ENCODE measurements at regions not wholly inside any gene's neighbourhood (a gene's known extent, or its start where the extent isn't known, plus 50 kb on each side); places are given as distances from the start of the nearest gene placed in this dataset.

DNA sequence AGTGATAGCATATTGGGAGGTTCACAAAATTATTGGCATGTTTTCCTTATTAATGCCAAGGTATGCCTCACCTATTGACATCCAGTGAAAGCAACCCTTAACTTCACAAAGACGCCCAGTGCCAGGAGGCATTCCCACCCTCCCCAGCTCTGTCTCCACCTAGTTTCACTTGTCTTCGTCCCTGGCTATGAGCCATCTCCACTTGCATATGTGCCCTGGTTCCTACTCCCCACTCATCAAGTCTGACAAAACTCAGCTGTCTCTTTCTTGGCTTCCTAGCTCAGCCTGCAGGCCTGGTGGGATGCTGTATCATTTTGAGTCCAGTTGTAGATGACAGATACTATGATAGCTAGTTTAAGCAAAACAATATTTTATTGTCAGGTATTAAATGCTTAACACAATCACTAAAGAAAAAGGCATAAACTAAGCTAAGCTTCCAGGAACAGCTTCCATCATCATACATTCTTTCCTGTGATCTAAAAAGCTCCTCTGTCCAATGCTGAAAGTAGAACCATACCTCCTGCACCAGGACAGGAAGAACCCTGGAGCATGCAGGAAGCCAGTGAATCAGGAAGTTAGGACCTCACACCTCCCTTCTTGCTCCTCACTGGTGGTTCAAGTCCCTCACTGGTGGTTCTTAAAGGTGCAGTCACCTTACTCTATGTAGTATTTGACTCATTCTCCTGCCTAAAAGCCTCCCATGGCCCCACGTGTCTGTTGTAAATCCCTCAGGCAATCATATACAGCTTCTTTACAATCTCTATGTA lies 410.3 kb upstream of the RASGEF1B start:
- DNase-seq (ENCODE audit: low read depth in 2 of 2): no peak

DNA sequence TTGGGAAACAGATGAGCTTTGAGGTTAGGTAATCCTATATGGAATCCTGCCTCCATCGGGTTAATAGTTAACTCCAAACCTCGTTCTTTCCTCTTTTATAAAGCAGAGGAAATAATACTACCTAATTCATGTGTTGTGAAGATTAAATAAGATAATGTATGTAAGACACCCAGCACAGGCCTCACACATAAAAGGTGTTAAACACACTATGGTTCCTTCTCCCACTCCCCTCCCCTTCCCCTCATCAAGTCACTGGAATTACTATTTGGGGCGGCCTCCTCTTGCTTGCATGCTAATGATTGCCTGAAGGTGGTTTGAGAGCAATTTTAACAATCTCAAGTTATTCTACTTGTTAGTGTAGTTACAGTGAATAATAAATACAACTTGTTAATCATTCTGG lies 404.4 kb upstream of the RASGEF1B start:
- no peak for DNase-seq (ENCODE audit: low read depth in 2 of 2)

DNA sequence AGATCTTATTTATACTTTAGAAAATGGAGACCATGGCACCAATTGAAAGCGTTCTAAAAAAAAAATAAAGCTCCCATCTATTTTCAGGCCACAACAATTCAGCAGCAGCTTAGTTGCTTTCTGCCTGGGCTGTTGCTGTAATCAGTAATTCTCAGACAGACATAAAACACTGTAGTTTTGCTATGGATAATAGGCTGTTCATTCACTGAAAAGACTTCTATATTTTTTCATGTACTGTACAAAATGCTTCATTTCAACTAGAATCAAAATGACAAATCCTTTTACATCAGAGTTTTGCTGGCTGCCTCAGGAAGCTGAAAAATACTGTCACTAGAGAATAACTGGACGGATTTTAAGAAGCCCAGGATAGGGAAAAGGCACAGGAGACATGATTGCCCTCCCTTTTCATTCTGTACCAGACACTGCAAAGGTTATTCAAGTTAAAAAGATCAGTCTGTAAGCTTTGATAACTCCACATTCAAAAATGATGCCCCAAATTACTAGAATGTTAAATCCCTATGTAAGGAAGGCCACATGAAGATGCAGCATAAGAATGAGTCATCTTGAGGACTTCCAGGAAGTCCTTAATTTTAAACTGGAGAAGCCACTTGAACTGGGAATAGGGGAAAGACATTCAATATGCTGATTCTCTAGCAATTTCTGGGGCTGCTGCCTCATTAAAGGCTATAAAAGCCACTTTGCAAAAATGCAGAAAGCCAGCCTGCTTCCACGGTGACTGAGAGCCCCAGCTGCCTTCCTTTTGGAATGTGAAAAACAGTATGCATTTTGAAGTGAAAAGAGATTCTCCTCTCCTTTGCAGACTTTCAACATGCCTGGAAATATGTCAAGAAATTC lies 403.2 kb upstream of the RASGEF1B start:
- no peak for DNase-seq (ENCODE audit: low read depth in 2 of 2)

DNA sequence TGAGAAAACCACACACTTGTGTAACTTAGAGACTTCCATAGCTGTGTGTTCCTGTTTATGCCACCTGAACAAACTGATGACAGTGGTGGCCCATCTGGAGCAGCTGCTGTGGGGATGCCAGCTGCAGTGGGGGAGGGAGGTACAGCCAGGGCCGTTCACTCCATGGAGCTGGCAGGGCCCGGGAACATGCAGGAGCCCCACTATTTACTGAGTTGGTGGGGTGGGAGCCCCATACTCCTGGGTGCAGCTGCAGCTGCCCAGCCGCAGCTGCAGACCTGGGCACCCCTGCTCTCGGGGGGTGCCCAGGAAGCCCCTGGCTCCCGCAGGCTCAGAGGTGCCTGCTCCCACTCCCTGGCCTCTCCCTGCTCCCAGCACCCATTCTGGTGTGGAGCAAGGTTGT lies 398.6 kb upstream of the RASGEF1B start:
- no peak for DNase-seq (ENCODE audit: low read depth in 2 of 2)

DNA sequence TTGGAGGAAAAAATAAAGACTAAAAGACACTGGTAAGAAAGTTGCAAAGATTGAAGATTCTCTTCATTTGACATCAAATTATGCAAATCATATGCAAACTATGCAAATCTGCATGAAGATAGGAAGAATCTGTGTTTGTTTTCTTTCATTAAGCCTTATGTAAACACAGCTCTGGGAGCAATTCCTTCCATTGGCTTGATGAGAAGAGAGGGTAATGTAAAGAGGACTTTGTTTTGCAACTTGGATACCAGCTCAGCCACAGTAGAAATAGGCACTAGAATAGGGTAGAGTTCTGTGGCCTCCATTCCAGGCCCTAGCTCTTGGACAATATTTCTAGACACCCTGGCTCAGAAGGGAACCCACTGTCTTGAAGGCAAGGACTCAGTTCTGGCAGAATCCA lies 388.4 kb upstream of the RASGEF1B start:
- no peak for DNase-seq (ENCODE audit: low read depth in 2 of 2)

DNA sequence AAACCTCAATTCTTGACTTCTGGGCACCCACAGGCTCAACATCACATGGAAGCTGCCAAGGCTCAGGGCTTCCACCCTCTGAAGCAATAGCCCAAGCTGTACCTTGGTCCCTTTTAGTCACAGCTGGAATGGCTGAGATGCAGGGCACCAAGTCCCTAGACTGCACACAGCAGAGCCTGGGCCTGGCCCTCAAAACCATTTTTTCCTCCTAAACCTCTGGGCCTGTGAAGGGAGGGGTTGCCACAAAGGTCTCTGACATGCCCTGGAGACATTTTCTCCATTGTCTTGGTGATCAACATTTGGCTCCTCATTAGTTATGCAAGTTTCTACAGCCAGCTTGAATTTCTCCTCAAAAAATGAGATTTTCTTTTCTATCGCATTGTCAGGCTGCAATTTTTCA lies 382.7 kb upstream of the RASGEF1B start:
- DNase-seq (ENCODE audit: low read depth in 2 of 2): no peak

DNA sequence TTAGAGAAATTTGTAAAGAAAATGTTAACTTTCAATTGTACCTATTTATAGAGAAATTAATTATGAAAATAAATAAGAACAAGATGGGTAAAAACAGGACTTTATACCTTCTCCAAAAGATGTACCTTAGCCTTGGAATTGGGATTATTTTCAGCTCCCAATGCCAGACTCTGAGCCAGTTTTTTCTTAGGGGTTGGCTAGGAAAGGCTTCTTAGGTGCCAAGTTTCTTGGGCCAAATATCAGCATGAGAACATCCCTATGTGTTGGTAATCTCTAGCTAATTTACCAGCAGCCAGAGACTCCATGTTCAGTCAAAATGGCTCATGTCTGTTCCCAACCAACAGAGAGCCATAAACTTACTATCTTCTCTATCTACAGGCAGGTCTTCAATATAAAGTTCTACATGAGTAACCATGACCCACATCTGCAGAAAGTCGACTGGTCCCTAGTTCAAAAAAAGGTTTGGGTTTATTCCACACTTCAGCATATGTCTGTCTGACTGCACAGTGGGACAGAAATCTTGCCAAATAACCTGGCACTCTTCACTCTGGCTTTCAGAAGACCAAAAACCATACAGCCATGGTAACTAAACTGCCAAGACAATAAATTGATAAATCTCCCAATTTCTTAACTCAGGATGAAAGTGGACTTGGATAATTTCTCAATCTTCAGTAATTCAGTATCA lies 380.5 kb upstream of the RASGEF1B start:
- no peak for DNase-seq (ENCODE audit: low read depth in 2 of 2)

DNA sequence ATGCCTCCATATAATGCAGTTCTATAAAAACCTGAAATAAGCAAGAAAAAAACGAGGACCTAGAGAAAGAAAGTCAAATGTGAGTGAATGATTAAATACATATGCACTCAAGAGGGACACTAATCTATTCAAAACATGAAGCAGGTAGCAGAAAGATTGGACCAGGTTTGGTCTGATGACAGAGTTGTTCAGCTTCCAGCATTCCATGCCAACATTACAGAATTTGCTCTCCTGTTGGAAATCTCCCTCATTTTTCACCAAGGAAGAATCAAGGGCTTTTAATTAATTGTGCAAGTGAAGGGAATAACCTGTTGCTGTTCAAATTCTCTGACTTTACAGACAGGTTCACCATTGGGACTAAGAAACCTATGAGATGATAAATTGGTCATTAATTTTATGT lies 379.0 kb upstream of the RASGEF1B start:
- no peak for DNase-seq (ENCODE audit: low read depth in 2 of 2)

DNA sequence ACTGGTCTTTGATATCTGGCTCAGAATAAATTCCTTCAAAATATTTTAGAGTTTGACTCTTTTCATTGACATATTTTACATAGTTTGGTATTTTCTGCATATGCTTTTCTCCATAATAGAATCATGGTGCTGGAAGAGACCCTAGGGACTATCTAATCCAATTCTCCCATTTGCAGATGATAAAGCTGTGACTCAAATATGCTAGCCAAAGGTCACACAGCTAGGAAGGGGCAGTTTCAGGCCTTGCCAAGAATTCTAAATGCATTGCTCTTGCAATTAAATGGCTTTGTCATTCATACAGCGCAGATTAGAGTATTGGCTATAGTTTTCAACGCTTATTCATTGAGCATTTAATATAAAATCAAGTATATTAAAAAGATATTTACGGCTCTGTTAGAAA lies 374.1 kb upstream of the RASGEF1B start:
- no peak for DNase-seq (ENCODE audit: low read depth in 2 of 2)

DNA sequence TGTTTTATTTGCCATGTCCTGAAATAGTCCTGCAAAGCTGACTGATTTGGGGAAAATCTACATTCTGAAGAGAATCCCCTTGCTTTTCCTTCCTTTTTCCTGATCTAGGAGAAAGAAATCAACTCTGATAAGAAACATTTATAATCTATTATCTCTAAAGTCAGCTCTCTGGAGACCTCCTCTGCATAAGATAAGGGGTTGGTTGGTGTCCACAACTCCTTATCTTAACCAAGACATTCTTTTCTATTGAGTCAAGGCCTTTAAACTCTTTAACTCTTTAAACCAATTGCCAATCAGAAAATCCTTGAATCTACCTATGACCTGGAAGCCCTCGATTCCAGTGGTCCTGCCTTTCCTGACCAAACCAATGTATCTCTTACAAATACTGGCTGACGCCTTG lies 373.6 kb upstream of the RASGEF1B start:
- DNase-seq (ENCODE audit: low read depth in 2 of 2): no peak

DNA sequence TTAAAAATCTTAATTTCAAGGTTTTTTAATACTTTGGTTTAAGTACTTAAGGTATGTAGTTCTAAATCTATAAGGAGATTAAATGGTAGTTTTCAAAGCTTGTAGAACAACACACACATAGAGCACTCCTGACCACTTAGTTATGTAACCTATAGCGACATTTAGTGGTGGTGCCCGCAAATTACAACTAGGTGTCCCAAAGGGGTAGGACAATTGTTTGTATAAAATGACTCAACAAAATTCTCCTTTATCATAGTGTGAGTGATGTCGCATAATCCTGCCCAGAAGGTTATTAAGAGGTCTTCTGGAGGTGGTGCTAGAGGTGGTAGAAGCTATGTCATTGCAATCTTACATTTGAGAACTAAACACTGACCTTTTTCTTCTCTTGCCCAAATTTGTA lies 373.0 kb upstream of the RASGEF1B start:
- DNase-seq (ENCODE audit: low read depth in 2 of 2): peak; percentile 45 to 75

DNA sequence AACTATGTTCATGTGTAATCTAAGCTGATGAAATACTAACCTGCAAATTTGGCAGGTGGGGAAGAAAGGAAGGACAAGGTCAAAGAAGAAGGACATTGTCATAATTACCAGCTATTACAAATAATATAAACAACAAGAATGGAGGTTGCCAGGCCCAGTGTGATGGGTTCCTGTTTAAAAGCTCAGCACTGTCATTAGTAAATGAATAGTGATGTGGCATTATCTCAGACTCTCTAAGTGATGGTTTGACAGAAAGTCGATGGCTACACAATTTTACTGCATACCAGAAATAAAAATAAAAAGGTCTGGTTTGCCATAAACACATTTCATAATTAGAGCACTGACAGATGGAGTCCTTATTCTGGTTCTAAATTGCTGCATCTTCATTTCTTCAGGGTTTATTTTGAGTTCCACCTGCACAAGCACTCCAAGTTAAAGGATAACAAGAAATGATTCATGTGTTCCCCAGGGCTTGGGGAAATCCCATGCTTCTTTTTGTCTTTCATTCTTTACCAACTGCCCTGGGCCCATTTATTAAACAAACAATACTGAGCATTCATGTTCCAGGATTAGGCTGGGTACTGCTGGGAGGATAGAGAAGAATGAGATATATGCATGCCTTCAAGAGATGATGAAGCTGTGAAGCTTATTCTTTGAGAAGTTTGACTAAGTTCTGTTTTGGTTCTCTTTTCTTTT lies 367.8 kb upstream of the RASGEF1B start:
- DNase-seq (ENCODE audit: low read depth in 2 of 2): no peak

DNA sequence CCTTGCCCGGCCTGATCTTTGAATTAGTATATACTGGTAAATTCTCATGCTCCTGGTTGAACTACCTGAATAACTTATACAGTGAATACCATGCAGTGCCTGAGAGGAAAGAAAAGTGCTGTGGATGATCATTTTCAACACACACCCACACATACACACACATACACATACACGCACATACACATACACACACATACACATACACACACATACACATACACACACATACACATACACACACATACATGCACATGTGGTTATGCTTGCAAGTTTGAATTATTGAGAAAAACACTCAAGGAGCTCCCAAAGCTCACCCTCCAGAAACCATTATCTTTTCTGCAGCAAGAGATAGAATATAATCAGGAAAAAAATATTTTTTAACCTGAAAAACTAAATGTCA lies 366.9 kb upstream of the RASGEF1B start:
- DNase-seq (ENCODE audit: low read depth in 2 of 2): no peak

DNA sequence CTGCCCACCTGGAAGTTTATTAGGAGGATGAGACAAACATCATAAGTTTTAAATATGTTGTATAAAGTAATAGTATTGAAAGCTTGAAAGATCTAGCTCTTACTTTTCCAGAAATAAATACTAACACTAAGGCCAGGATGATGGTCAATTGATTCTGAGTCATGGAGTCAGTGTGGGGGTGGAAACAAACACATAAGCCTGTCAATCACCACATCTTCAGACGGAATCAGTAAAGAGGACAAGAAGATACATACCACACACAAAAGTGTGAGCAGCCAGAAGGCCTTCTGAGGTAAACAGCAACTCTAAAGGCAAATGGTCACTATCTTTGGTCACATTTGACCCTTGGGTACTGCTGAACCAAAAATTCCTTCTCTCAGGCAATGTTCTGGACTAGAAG lies 365.0 kb upstream of the RASGEF1B start:
- DNase-seq (ENCODE audit: low read depth in 2 of 2): no peak

DNA sequence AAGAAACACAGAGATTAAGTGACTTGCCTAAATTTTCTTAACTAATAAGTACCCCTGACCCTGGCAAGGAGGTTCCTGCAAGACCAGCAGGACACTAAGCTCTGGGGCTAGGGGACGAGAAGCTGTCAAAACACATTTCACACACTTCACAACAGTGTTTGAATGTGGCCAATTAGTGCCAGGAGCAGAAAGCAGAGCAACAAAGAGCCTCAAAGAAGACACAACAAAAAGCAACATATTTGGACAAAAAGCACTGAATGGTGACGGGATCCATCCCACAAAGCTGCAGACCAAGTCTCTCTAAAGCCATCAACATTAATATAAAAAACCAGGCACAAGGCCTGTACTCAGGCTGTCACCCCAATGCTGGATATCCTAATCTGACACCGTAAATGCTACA lies 361.9 kb upstream of the RASGEF1B start:
- no peak for DNase-seq (ENCODE audit: low read depth in 2 of 2)

DNA sequence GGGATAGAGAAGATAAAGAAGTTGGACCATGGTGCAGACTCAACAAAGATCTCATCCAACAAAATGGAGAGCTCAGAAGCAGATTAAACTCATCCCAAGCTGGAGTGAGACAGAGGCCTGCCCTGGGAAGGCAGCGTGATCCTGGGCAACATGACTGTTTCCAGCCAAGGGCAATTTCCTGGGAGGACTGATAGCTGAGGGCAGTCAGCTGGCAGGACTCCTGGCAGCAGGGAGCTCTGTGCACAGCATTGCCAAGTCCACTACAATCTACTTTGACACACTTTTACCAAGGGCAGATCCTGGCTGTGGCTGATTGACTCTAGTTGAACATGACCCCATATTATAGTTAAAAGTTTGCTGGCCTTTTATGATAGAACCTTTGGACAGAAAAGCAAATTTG lies 357.3 kb upstream of the RASGEF1B start:
- no peak for DNase-seq (ENCODE audit: low read depth in 2 of 2)

DNA sequence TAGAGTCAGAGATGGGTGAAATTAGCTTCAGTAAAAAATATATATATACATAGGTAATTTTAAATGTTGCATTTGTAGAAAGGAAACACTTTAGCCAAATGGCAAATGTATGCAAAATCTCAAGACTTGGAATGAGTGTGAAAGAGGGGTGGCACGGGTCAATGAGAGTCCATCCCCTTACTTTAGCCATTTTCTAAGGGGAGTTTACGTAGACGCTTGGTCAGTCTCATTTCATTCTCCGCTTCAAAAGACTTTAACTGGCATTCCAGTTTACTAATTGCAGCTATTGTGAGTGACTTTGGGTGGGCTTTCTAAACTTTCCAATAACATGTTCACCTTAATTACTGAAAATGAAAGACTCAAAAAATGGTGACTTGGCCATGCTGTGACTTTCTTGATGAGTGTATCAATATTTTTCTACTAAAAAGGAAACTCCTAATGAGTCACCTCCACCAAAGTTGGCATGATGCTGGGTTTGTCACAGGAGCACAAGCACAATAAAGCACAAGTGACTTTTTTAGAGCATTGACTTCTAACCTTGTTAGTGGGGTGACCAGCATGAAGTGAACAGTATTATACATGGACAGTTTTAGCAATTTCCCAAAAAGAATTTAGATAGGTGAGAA lies 356.0 kb upstream of the RASGEF1B start:
- no peak for DNase-seq (ENCODE audit: low read depth in 2 of 2)

DNA sequence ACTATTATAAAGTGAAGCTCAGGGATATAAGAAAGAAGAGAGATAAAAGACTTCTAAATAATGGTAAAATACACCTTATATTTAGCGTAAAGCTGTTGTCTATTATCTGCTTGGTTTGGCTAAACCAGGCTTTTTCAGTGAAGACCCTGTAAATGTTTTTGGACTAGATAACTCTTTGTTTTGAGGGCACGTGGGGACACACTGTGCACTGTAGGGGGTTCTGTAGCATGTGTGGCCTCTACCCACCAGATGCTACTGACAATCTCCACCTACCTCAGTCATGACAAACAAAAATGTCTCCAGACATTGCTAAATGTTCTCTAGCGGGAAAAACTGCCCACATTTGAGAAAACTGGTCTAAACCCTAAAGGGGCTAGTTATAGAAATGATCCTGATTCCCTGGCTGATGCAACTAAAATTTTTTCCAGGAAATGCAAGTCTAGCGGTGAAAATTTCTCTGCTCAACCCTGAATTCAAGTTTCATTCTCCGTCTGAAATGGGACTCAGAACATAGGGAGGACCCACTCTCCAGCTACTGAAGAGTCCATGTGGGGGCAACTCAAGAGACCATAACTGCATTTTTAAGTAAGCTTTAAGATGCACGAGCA lies 355.2 kb upstream of the RASGEF1B start:
- no peak for DNase-seq (ENCODE audit: low read depth in 2 of 2)

DNA sequence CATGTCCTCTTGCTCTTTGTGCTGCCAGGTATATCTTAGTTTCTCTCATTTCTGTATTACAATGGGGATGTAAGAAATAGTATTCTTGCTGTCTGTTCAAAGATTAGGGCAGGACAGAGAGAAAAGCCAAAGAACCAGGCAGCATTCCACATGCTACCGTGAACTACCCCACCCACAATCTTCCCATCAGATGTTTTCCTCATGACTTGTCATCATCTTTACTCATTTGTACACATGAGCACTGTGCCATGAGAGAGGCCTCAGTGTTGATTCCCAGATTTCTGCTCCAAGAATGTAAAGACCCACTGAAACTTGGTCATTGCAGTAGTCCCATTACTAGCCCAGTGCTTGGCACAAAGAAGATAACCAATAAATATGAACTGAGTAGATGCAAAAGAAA lies 354.6 kb upstream of the RASGEF1B start:
- no peak for DNase-seq (ENCODE audit: low read depth in 2 of 2)

DNA sequence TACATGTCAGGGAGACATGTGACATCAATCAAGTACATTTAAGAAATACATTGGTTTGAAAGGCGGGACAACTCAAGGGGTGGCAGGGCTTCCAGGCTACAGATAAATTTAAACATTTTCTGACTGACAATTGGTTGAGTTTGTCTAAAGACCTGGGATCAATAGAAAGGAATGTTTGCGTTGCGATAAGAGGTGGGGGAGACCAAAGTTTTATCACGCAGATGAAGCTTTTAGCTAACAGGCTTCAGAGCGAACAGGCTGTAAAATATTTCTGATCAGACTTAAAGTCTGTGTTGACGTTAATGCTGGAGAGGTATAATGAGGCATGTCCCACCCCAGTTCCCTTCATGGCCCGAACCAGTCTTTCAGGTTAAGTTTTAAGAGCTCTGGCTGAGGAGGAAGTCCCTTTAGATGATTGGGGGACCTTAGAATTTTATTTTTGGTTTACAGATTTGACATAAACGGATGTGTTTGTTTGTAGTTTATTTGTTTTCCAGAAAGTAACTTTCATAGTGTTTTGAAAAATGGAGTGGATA lies 346.7 kb upstream of the RASGEF1B start:
- no peak for DNase-seq (ENCODE audit: low read depth in 2 of 2)

All from stimulated activated CD8-positive, alpha-beta memory T cell treated with anti-CD3 and anti-CD28 coated beads, Interleukin-7, amount 100 ng/mL, for 4 hours (primary cell).